Subcutaneous abdominal adipose tissue (tissue), 5 donors: ENCODE measurements at regions not wholly inside any gene's neighbourhood (a gene's known extent, or its start where the extent isn't known, plus 50 kb on each side); places are given as distances from the start of the nearest gene placed in this dataset.
"Not testable (repeated sequence)": the region's sequence is repeated elsewhere in the genome, so short reads cannot be mapped to it uniquely, and the experiment has no call there.

ENCODE experiments used
- H3K27ac ChIP-seq: one replicate; pipeline ENCODE4 v1.7.0; 2013; ENCODE audit warnings: low read depth, mild to moderate bottlenecking, inconsistent platforms, low read length, moderate library complexity
- H3K27me3 ChIP-seq, 5 donors: one replicate each; pipeline ENCODE4 v1.7.0; 2013; ENCODE audit warnings: low read length in 5 of 5, inconsistent platforms in 1 of 5; ENCODE audit not compliant: control insufficient read depth in 5 of 5, insufficient read depth in 4 of 5
- H3K36me3 ChIP-seq, 5 donors: one replicate each; pipeline ENCODE4 v1.7.0; 2013; ENCODE audit warnings: low read length in 5 of 5; ENCODE audit not compliant: control insufficient read depth in 5 of 5, insufficient read depth in 5 of 5
- H3K4me1 ChIP-seq, 5 donors: one replicate each; pipeline ENCODE4 v1.7.0; 2013; ENCODE audit warnings: low read length in 5 of 5, mild to moderate bottlenecking in 3 of 5, moderate library complexity in 1 of 5; ENCODE audit not compliant: control insufficient read depth in 5 of 5, insufficient read depth in 5 of 5
- H3K4me3 ChIP-seq, 5 donors: one replicate each; pipeline ENCODE4 v1.7.0; 2013; ENCODE audit warnings: low read length in 5 of 5, low read depth in 1 of 5
- H3K9ac ChIP-seq, 5 donors: one replicate each; pipeline ENCODE4 v1.7.0; 2013; ENCODE audit warnings: low read length in 5 of 5, mild to moderate bottlenecking in 4 of 5, moderate library complexity in 3 of 5
- H3K9me3 ChIP-seq, 5 donors: one replicate each; pipeline ENCODE4 v1.7.0; 2013; ENCODE audit warnings: low read length in 5 of 5; ENCODE audit not compliant: control insufficient read depth in 5 of 5
- donor health status: healthy.
- donor health status: healthy.
- donor health status: healthy.
- donor health status: healthy.
- donor health status: healthy.

- no peak overlapping the region for H3K9ac ChIP-seq
- no peaks in the 10 kb centered on the region for H3K36me3 ChIP-seq
- no peak overlapping the region for H3K27ac ChIP-seq
- H3K9me3 ChIP-seq: no peaks in the 10 kb centered on the region
- H3K4me1 ChIP-seq: no peaks in the 10 kb centered on the region
- H3K27me3 ChIP-seq: no peaks in the 10 kb centered on the region
- H3K4me3 ChIP-seq: no peak overlapping the region
These were observed 1408.0 kb downstream of the RAPGEF2 start for GRCh38 chr4:160510928-160511327.

- no peak overlapping the region for H3K9ac ChIP-seq
- H3K4me3 ChIP-seq: no peak overlapping the region
- no peaks in the 10 kb centered on the region for H3K27me3 ChIP-seq
- no peak overlapping the region for H3K27ac ChIP-seq
- peaks cover 0 to 4% (median 2%) of the 10 kb centered on the region in 5 donors for H3K9me3 ChIP-seq
- no peaks in the 10 kb centered on the region for H3K4me1 ChIP-seq
- H3K36me3 ChIP-seq: no peaks in the 10 kb centered on the region
These were observed 1411.2 kb downstream of the RAPGEF2 start for GRCh38 chr4:160514126-160514525.

- Histone ChIP-seq H3K9ac (no peak overlapping the region), H3K9me3 (peaks cover 0 to 6% (median 2%) of the 10 kb centered on the region in 5 donors), H3K36me3 (no peaks in the 10 kb centered on the region), H3K27ac (no peak overlapping the region), H3K27me3 (no peaks in the 10 kb centered on the region), H3K4me3 (no peak overlapping the region), H3K4me1 (no peaks in the 10 kb centered on the region)
These were observed 1420.4 kb downstream of the RAPGEF2 start for GRCh38 chr4:160523231-160523630.

- no peak overlapping the region for H3K27ac ChIP-seq
- H3K9me3 ChIP-seq: peaks cover 0 to 3% (median 0%) of the 10 kb centered on the region in 5 donors
- no peaks in the 10 kb centered on the region for H3K36me3 ChIP-seq
- H3K4me1 ChIP-seq: no peaks in the 10 kb centered on the region
- no peak overlapping the region for H3K4me3 ChIP-seq
- no peaks in the 10 kb centered on the region for H3K27me3 ChIP-seq
- H3K9ac ChIP-seq: no peak overlapping the region
These were observed 1434.8 kb downstream of the RAPGEF2 start for GRCh38 chr4:160537681-160538080.

- Histone ChIP-seq H3K9ac (no peak overlapping the region), H3K27ac (no peak overlapping the region), H3K4me3 (no peak overlapping the region), H3K27me3 (no peaks in the 10 kb centered on the region), H3K9me3 (peaks cover 0 to 2% (median 0%) of the 10 kb centered on the region in 5 donors), H3K36me3 (no peaks in the 10 kb centered on the region), H3K4me1 (peaks cover 0 to 5% (median 0%) of the 10 kb centered on the region in 5 donors)
These were observed 1443.3 kb downstream of the RAPGEF2 start for GRCh38 chr4:160546201-160546600.

- not testable (repeated sequence) for H3K4me1 ChIP-seq, H3K9ac ChIP-seq, H3K27me3 ChIP-seq, H3K9me3 ChIP-seq, H3K36me3 ChIP-seq, H3K4me3 ChIP-seq, H3K27ac ChIP-seq
These were observed 1447.2 kb downstream of the RAPGEF2 start for GRCh38 chr4:160549951-160550519.

GRCh38 chr4:160562661-160563060 is 1459.8 kb downstream of the RAPGEF2 start:
- Histone ChIP-seq H3K9me3 (no peaks in the 10 kb centered on the region), H3K27ac (no peak overlapping the region), H3K27me3 (no peaks in the 10 kb centered on the region), H3K36me3 (no peaks in the 10 kb centered on the region), H3K4me3 (no peak overlapping the region), H3K9ac (no peak overlapping the region), H3K4me1 (no peaks in the 10 kb centered on the region)

- no peaks in the 10 kb centered on the region for H3K4me1 ChIP-seq
- H3K9me3 ChIP-seq: no peaks in the 10 kb centered on the region
- no peak overlapping the region for H3K4me3 ChIP-seq
- no peak overlapping the region for H3K9ac ChIP-seq
- no peaks in the 10 kb centered on the region for H3K36me3 ChIP-seq
- no peak overlapping the region for H3K27ac ChIP-seq
- H3K27me3 ChIP-seq: no peaks in the 10 kb centered on the region
These were observed 1460.8 kb downstream of the RAPGEF2 start for GRCh38 chr4:160563552-160564282.

GRCh38 chr4:160567634-160568033 is 1464.8 kb downstream of the RAPGEF2 start:
- Histone ChIP-seq H3K4me3 (no peak overlapping the region), H3K36me3 (no peaks in the 10 kb centered on the region), H3K9me3 (no peaks in the 10 kb centered on the region), H3K27me3 (no peaks in the 10 kb centered on the region), H3K27ac (no peak overlapping the region), H3K4me1 (no peaks in the 10 kb centered on the region), H3K9ac (no peak overlapping the region)

GRCh38 chr4:160570271-160570670 is 1467.4 kb downstream of the RAPGEF2 start:
- Histone ChIP-seq H3K9me3 (no peaks in the 10 kb centered on the region), H3K4me3 (no peak overlapping the region), H3K27me3 (no peaks in the 10 kb centered on the region), H3K4me1 (no peaks in the 10 kb centered on the region), H3K9ac (no peak overlapping the region), H3K27ac (no peak overlapping the region), H3K36me3 (no peaks in the 10 kb centered on the region)
